Fibroblast of skin of left biceps (primary cell): ENCODE measurements at regions not wholly inside any gene's neighbourhood (a gene's known extent, or its start where the extent isn't known, plus 50 kb on each side); places are given as distances from the start of the nearest gene placed in this dataset.
"Not testable (repeated sequence)": the region's sequence is repeated elsewhere in the genome, so short reads cannot be mapped to it uniquely, and the experiment has no call there.

Source experiments
- DNase-seq, 2 experiments: peaks; one replicate each; pipeline ENCODE4 v3.0.0-alpha.2; 2013; ENCODE audit warnings: low read depth in 2 of 2

- DNase-seq, result peak; percentile 12 to 23
These were observed 143.3 kb upstream of the SMARCA2 start for GRCh38 chr9:1871626-1872419.

GRCh38 chr9:1875251-1875851, 139.8 kb upstream of the SMARCA2 start:
- DNase-seq, result no peak

GRCh38 chr9:1875921-1876448, 139.2 kb upstream of the SMARCA2 start:
- DNase-seq, result no peak

- no peak for DNase-seq
These were observed 138.2 kb upstream of the SMARCA2 start for GRCh38 chr9:1876891-1877496.

GRCh38 chr9:1877951-1878350, 137.2 kb upstream of the SMARCA2 start:
- DNase-seq, result no peak

GRCh38 chr9:1878811-1879210, 136.3 kb upstream of the SMARCA2 start:
- no peak for DNase-seq

GRCh38 chr9:1879501-1879900, 135.6 kb upstream of the SMARCA2 start:
- no peak for DNase-seq

- no peak for DNase-seq
These were observed 135.0 kb upstream of the SMARCA2 start for GRCh38 chr9:1880038-1880565.

- DNase-seq, result no peak
These were observed 133.3 kb upstream of the SMARCA2 start for GRCh38 chr9:1881708-1882295.

- no peak for DNase-seq
These were observed 132.3 kb upstream of the SMARCA2 start for GRCh38 chr9:1882711-1883403.

GRCh38 chr9:1890201-1890600, 124.9 kb upstream of the SMARCA2 start:
- DNase-seq, result no peak

- no peak for DNase-seq
These were observed 124.3 kb upstream of the SMARCA2 start for GRCh38 chr9:1890816-1891215.

GRCh38 chr9:1903080-1903704, 112.0 kb upstream of the SMARCA2 start:
- not testable (repeated sequence) for DNase-seq

- DNase-seq, result no peak
These were observed 107.7 kb upstream of the SMARCA2 start for GRCh38 chr9:1907465-1907864.

- DNase-seq, result no peak
These were observed 105.8 kb upstream of the SMARCA2 start for GRCh38 chr9:1909322-1909721.

- DNase-seq, result no peak
These were observed 104.8 kb upstream of the SMARCA2 start for GRCh38 chr9:1910269-1910811.

- no peak for DNase-seq
These were observed 101.4 kb upstream of the SMARCA2 start for GRCh38 chr9:1913631-1914330.

- no peak for DNase-seq
These were observed 99.1 kb upstream of the SMARCA2 start for GRCh38 chr9:1916095-1916494.

GRCh38 chr9:1916655-1917054, 98.5 kb upstream of the SMARCA2 start:
- no peak for DNase-seq

- no peak for DNase-seq
These were observed 97.7 kb upstream of the SMARCA2 start for GRCh38 chr9:1917396-1917935.
